Lung (tissue), 11 donors: ENCODE measurements at regions not wholly inside any gene's neighbourhood (a gene's known extent, or its start where the extent isn't known, plus 50 kb on each side); places are given as distances from the start of the nearest gene placed in this dataset.

Experiments used
- ATAC-seq: fragments of 200-7000 bp; cut with Tn5 transposase; one replicate; pipeline ENCODE4 v1.9.1; 2020; ENCODE audit warnings: moderate number of reproducible peaks; ENCODE audit not compliant: insufficient read depth, low FRiP score
- DNase-seq, 3 donors: peaks; one replicate each; pipeline ENCODE4 v3.0.0-alpha.2; 2013 to 2017
- H3K27ac ChIP-seq, 2 donors: one replicate each; pipeline ENCODE4 v1.5.1; 2013; ENCODE audit warnings: mild to moderate bottlenecking in 2 of 2, moderate library complexity in 2 of 2, control low read depth in 1 of 2, inconsistent platforms in 1 of 2, low read depth in 1 of 2, low read length in 1 of 2
- H3K27me3 ChIP-seq, 3 donors: one replicate each; pipeline ENCODE4 v1.5.1; 2013; ENCODE audit warnings: low read length in 2 of 3; ENCODE audit not compliant: control insufficient read depth in 3 of 3, insufficient read depth in 3 of 3
- H3K36me3 ChIP-seq, 4 donors: one replicate each; pipeline ENCODE4 v1.5.1; 2013; ENCODE audit warnings: low read length in 4 of 4, mild to moderate bottlenecking in 1 of 4, moderate library complexity in 1 of 4; ENCODE audit not compliant: control insufficient read depth in 4 of 4, insufficient read depth in 4 of 4
- H3K4me1 ChIP-seq, 5 donors: one replicate each; pipeline ENCODE4 v1.5.1; 2013; ENCODE audit warnings: low read length in 5 of 5, mild to moderate bottlenecking in 2 of 5, moderate library complexity in 1 of 5; ENCODE audit not compliant: control insufficient read depth in 5 of 5, insufficient read depth in 5 of 5
- H3K4me3 ChIP-seq: one replicate; pipeline ENCODE4 v1.5.1; 2013; ENCODE audit warnings: mild to moderate bottlenecking, control low read depth, moderate library complexity
- H3K9ac ChIP-seq, 2 donors: one replicate each; pipeline ENCODE4 v1.5.1; 2013; ENCODE audit warnings: low read length in 2 of 2, control low read depth in 1 of 2; ENCODE audit not compliant: insufficient read depth in 1 of 2
- H3K9me3 ChIP-seq, 4 donors: one replicate each; pipeline ENCODE4 v1.5.1; 2013; ENCODE audit warnings: low read length in 3 of 4, mild to moderate bottlenecking in 1 of 4, moderate library complexity in 1 of 4; ENCODE audit not compliant: control insufficient read depth in 4 of 4, insufficient read depth in 3 of 4
- WGBS, 2 donors: extraction: QIAGEN DNeasy Blood & Tissue Kit; methylation state at CpG; one replicate each; pipeline ENCODE4 v1.1.7; 2013; 5-methylcytosine and 5-hydroxymethylcytosine counted together
- TF ChIP-seq, protein P1 (sequence below): IDR thresholded peaks from 2 replicates; pipeline ENCODE4 v1.5.1; 2012; ENCODE audit warnings: mild to moderate bottlenecking; ENCODE audit errors: control extremely low read depth, extremely low read depth
- donor health status: control.
- donor health status: control.
- donor health status: Bipolar disorder and iron deficiency.
- donor health status: healthy.
- donor health status: DM: yes; HTN: yes; CAD: no.

DNA sequence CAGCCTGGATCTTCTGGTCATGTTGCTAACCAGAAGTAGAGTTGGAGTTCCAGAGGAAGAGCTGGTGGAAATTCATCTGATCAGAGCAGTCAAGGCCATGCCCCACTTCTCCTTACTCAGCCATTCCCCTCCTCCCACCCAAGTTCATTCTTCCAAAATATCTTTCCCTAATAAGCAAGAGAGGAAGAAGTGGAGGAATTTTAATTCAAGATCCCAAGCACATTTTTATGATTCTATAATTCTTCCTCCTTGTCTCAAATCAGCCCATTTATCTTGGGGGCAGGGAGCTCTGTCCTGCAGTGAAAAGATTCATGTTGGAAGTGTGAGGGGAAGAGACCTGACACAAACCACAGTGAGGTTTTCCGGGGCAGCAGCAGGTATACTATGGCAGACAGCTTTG, 85.0 kb upstream of the GALNT15 start:
- 91 to 95% methylated on average over 1 of the region's 1 CpG for WGBS, 2 donors
- H3K4me1 ChIP-seq: peaks cover 3 to 39% (median 5%) of the 10 kb centered on the region in 5 donors
- no peaks in the 10 kb centered on the region for H3K27me3 ChIP-seq
- H3K36me3 ChIP-seq: no peaks in the 10 kb centered on the region
- TF ChIP-seq, protein P1, sequence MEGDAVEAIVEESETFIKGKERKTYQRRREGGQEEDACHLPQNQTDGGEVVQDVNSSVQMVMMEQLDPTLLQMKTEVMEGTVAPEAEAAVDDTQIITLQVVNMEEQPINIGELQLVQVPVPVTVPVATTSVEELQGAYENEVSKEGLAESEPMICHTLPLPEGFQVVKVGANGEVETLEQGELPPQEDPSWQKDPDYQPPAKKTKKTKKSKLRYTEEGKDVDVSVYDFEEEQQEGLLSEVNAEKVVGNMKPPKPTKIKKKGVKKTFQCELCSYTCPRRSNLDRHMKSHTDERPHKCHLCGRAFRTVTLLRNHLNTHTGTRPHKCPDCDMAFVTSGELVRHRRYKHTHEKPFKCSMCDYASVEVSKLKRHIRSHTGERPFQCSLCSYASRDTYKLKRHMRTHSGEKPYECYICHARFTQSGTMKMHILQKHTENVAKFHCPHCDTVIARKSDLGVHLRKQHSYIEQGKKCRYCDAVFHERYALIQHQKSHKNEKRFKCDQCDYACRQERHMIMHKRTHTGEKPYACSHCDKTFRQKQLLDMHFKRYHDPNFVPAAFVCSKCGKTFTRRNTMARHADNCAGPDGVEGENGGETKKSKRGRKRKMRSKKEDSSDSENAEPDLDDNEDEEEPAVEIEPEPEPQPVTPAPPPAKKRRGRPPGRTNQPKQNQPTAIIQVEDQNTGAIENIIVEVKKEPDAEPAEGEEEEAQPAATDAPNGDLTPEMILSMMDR: no peak
- DNase-seq: no peak
- no peak overlapping the region for H3K4me3 ChIP-seq
- peaks cover 0 to 3% (median 0%) of the 10 kb centered on the region in 4 donors for H3K9me3 ChIP-seq
- no peak for ATAC-seq
- H3K9ac ChIP-seq: no peak overlapping the region
- H3K27ac ChIP-seq: no peak overlapping the region

- ATAC-seq (peak; percentile 66), DNase-seq (peak; percentile 19 to 95 (median 91))
- Histone ChIP-seq H3K36me3 (no peaks in the 10 kb centered on the region), H3K4me3 (no peak overlapping the region), H3K4me1 (peaks cover 3 to 36% (median 5%) of the 10 kb centered on the region in 5 donors), H3K9ac (no peak overlapping the region), H3K27me3 (no peaks in the 10 kb centered on the region), H3K9me3 (peaks cover 0 to 3% (median 0%) of the 10 kb centered on the region in 4 donors), H3K27ac (no peak overlapping the region)
- WGBS, 2 donors: 45 to 68% methylated on average over 1 of the region's 1 CpG
- TF ChIP-seq, protein P1: no peak
Observed at GRCh38 chr3:16090024-16090423, 84.5 kb upstream of the GALNT15 start.

- no peak overlapping the region for H3K9ac ChIP-seq
- TF ChIP-seq, protein P1: no peak
- no peak for ATAC-seq
Observed at GRCh38 chr3:16090706-16091105, 83.8 kb upstream of the GALNT15 start.

GRCh38 chr3:16092923-16093322, 81.6 kb upstream of the GALNT15 start:
- H3K9ac ChIP-seq: no peak overlapping the region
- H3K27me3 ChIP-seq: no peaks in the 10 kb centered on the region
- H3K27ac ChIP-seq: no peak overlapping the region
- TF ChIP-seq, protein P1: no peak
- no peak overlapping the region for H3K4me3 ChIP-seq
- H3K9me3 ChIP-seq: peaks cover 0 to 4% (median 0%) of the 10 kb centered on the region in 4 donors
- no peaks in the 10 kb centered on the region for H3K36me3 ChIP-seq
- DNase-seq: no peak
- 93 to 95% methylated on average over 5 of the region's 5 CpGs for WGBS, 2 donors
- ATAC-seq: no peak
- H3K4me1 ChIP-seq: peaks cover 0 to 23% (median 5%) of the 10 kb centered on the region in 5 donors

More at GRCh38 chr3:16090706-16091105, 83.8 kb upstream of the GALNT15 start:
- Histone ChIP-seq H3K4me3 (no peak overlapping the region), H3K27ac (no peak overlapping the region), H3K36me3 (no peaks in the 10 kb centered on the region), H3K27me3 (no peaks in the 10 kb centered on the region), H3K9me3 (peaks cover 0 to 6% (median 0%) of the 10 kb centered on the region in 4 donors), H3K4me1 (peaks cover 0 to 29% (median 5%) of the 10 kb centered on the region in 5 donors)
- peak in 2 of 3 donors; percentile 65 to 80 for DNase-seq
